ENCODE measurements at regions not wholly inside any gene's neighbourhood (a gene's known extent, or its start where the extent isn't known, plus 50 kb on each side); places are given as distances from the start of the nearest gene placed in this dataset.

DNA sequence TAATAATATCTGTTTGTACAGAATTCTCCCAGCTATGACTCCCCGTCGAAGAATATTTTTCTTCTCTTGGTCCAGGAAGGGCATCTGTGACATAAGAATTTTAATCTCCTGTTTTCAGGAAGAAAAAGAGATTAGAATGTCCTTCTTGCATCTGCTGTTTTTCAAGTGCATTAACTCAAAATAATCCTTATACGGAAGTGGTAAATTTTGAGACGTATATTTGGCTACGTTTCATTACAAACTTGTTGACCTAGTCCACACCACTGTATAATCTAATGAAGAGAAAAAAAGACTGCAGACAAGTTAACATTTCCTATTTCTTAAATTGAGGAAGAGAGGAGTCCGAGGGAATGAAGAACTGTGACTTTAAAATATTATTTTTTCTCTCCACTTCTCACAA, 959.9 kb downstream of the DIAPH3 start:
- TF ChIP-seq CTCF (conservative IDR thresholded peaks at IDR 0.05) (no peak), EZH2 (IDR thresholded peaks at IDR 0.05; ENCODE audit: low read depth) (no peak)
